ENCODE measurements at regions not wholly inside any gene's neighbourhood (a gene's known extent, or its start where the extent isn't known, plus 50 kb on each side); places are given as distances from the start of the nearest gene placed in this dataset.
"Not testable (repeated sequence)": the region's sequence is repeated elsewhere in the genome, so short reads cannot be mapped to it uniquely, and the experiment has no call there.

GRCh38 chr4:45437381-45437780 is 686.5 kb downstream of the GABRG1 start:
- intact Hi-C loops (cut with DNase I) = no loop called here
- Histone ChIP-seq H3K9me3 (no peaks in the 10 kb centered on the region), H3K4me3 (no peak overlapping the region), H3K27me3 (no peaks in the 10 kb centered on the region), H3K36me3 (no peaks in the 10 kb centered on the region), H3K27ac (no peak overlapping the region), H3K4me1 (no peaks in the 10 kb centered on the region)
- TF ChIP-seq, protein P1, sequence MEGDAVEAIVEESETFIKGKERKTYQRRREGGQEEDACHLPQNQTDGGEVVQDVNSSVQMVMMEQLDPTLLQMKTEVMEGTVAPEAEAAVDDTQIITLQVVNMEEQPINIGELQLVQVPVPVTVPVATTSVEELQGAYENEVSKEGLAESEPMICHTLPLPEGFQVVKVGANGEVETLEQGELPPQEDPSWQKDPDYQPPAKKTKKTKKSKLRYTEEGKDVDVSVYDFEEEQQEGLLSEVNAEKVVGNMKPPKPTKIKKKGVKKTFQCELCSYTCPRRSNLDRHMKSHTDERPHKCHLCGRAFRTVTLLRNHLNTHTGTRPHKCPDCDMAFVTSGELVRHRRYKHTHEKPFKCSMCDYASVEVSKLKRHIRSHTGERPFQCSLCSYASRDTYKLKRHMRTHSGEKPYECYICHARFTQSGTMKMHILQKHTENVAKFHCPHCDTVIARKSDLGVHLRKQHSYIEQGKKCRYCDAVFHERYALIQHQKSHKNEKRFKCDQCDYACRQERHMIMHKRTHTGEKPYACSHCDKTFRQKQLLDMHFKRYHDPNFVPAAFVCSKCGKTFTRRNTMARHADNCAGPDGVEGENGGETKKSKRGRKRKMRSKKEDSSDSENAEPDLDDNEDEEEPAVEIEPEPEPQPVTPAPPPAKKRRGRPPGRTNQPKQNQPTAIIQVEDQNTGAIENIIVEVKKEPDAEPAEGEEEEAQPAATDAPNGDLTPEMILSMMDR (IDR thresholded peaks at IDR 0.05) = no peak
- DNase-seq = no peak
- no peak for ATAC-seq

DNA sequence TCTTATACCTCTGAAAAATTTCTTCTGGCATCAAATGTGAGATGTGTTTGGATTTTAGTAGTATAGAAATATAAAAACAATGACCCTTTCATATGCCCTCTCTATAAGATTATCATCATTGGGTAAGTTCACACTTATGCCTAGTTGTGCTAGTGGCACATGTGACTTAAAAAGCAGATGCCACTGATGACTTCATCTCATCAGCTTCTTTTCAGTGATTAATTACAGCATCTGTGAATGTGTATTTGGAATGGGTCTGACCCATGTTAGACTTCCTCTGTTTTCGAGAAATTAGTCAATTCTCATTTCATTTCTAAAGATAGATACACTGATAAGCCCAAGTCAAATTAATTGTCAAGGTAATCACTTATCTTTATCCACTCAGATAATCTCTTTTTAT is 698.7 kb downstream of the GABRG1 start:
- no peak for ATAC-seq
- H3K27me3 ChIP-seq = no peaks in the 10 kb centered on the region
- no peaks in the 10 kb centered on the region for H3K36me3 ChIP-seq
- TF ChIP-seq, protein P1 (IDR thresholded peaks at IDR 0.05) = no peak
- no peak overlapping the region for H3K27ac ChIP-seq
- peaks cover 0 to 23% of the 10 kb centered on the region in 2 donors for H3K9me3 ChIP-seq
- intact Hi-C loops (cut with DNase I) = no loop called here
- DNase-seq = no peak
- no peaks in the 10 kb centered on the region for H3K4me1 ChIP-seq
- no peak overlapping the region for H3K4me3 ChIP-seq

GRCh38 chr4:45423896-45424295 is 697.5 kb upstream of the GNPDA2 start:
- H3K27me3 ChIP-seq = no peaks in the 10 kb centered on the region
- DNase-seq (no peak), ATAC-seq (no peak)
- intact Hi-C loops (cut with DNase I) = no loop called here
- H3K36me3 ChIP-seq = no peaks in the 10 kb centered on the region
- peaks cover 0 to 25% of the 10 kb centered on the region in 2 donors for H3K9me3 ChIP-seq
- TF ChIP-seq, protein P1 (IDR thresholded peaks at IDR 0.05) = no peak
- no peaks in the 10 kb centered on the region for H3K4me1 ChIP-seq
- H3K27ac ChIP-seq = no peak overlapping the region
- H3K4me3 ChIP-seq = no peak overlapping the region

DNA sequence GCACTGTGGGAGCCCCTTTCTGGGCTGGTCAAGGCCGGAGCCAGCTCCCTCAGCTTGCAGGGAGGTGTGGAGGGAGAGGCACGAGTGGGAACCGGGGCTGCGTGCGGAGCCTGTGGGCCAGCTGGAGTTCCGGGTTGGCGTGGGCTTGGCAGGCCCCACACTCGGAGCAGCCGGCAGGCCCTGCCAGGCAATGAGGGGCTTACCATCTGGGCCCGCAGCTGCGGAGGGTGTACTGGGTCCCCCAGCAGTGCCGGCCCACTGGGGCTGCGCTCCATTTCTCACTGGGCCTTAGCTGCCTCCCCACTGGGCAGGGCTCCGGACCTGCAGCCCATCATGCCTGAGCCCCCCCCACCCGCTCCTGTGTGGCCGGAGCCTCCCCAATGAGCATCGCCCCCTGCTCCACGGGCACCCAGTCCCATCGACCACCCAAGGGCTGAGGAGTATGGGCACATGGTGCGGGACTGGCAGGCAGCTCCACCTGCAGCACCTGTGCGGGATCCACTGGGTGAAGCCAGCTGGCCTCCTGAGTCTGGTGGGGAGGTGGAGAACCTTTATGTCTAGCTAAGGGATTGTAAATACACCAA is 693.8 kb upstream of the GNPDA2 start:
- H3K4me3 ChIP-seq; H3K4me1 ChIP-seq; ATAC-seq; H3K27ac ChIP-seq; H3K27me3 ChIP-seq; intact Hi-C loops (cut with DNase I); H3K36me3 ChIP-seq: not testable (repeated sequence)
- H3K9me3 ChIP-seq = peaks cover 0 to 25% of the 10 kb centered on the region in 2 donors
- peak in 1 of 4 donors; percentile 62 for DNase-seq

- H3K4me1 ChIP-seq = no peaks in the 10 kb centered on the region
- H3K27me3 ChIP-seq = no peaks in the 10 kb centered on the region
- DNase-seq (no peak), ATAC-seq (no peak)
- no peak overlapping the region for H3K4me3 ChIP-seq
- H3K36me3 ChIP-seq = no peaks in the 10 kb centered on the region
- TF ChIP-seq, protein P1 (IDR thresholded peaks at IDR 0.05) = no peak
- intact Hi-C loops (cut with DNase I) = no loop called here
- H3K9me3 ChIP-seq = no peaks in the 10 kb centered on the region
- H3K27ac ChIP-seq = no peak overlapping the region
Observed at GRCh38 chr4:45410701-45411210, 684.4 kb upstream of the GNPDA2 start.

GRCh38 chr4:45409536-45409935 is 683.2 kb upstream of the GNPDA2 start:
- Histone ChIP-seq H3K27me3 (no peaks in the 10 kb centered on the region), H3K36me3 (no peaks in the 10 kb centered on the region), H3K4me1 (no peaks in the 10 kb centered on the region), H3K9me3 (no peaks in the 10 kb centered on the region), H3K27ac (no peak overlapping the region), H3K4me3 (no peak overlapping the region)
- TF ChIP-seq, protein P1 (IDR thresholded peaks at IDR 0.05) = no peak
- no peak for ATAC-seq
- DNase-seq = no peak
- intact Hi-C loops (cut with DNase I) = no loop called here

Measured in left lung (tissue), 4 donors.